ENCODE measurements at regions not wholly inside any gene's neighbourhood (a gene's known extent, or its start where the extent isn't known, plus 50 kb on each side); places are given as distances from the start of the nearest gene placed in this dataset.

DNA sequence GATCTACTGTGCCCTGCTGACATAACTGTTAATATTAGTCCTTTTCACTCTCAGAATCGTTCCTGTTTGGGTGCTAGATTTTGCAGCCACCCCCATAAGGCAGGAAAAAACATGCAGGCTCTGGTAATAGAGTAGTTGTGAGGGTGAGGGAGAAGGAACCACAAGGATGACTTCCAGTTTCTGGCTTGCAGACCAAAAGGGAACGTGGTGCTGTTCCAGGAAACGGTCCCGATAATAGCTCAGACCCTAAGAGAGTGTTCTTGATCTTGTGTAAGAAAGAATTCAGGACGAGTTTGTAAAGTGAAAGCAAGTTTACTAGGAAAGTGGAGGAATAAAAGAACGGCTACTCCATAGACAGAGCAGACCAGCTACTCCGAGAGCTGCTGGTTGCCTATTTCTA lies 50.7 kb upstream of the RHOU start:
- CTCF ChIA-PET, result interaction anchor here (0.7 kb wide), 1 partner anchor 542 kb away, joined by 3 read pairs; no protein-coding TSS in a partner anchor

DNA sequence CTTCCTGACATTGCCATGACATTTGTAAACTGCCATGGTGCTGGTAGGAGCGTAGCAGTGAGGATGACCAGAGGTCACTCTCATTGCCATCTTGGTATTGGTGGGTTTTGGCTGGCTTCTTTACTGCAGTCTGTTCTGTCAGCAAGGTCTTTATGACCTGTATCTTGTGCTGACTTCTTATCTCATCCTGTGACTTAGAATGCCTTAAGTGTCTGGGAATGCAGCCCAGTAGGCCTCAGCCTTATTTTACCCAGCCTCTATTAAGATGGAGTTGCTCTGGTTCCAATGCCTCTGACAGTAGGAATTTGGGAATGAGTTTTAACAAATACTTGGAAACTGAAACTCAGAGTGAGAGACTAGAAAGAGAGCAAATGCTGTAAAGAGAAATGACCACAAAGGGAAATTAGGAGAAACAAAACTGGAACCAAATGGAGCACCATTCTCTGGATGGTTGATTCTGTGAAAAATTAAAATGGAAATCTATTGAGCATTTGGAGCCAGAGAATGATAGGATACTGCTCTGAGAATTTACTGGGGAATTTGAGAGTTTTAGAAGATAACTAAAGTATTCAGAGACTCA lies 50.1 kb upstream of the RHOU start:
- H3K4me3 ChIP-seq (ENCODE audit: low read depth, low read length), result no peak overlapping the region
- no peak for DNase-seq (ENCODE audit: low read depth, low spot score)
- CTCF ChIA-PET, result no interaction called here
- POLR2A ChIA-PET, result no interaction called here
- TF ChIP-seq CTCF (IDR thresholded peaks at IDR 0.05; ENCODE audit: insufficient read depth, low read length, missing control alignments), result no peak

More for the DNA sequence above, 50.7 kb upstream of the RHOU start:
- no peak overlapping the region for H3K4me3 ChIP-seq (ENCODE audit: low read depth, low read length)
- DNase-seq (ENCODE audit: low read depth, low spot score), result no peak
- no peak for TF ChIP-seq CTCF (IDR thresholded peaks at IDR 0.05; ENCODE audit: insufficient read depth, low read length, missing control alignments)
- POLR2A ChIA-PET, result no interaction called here
